Esophagus squamous epithelium (tissue), 4 donors: ENCODE measurements at regions not wholly inside any gene's neighbourhood (a gene's known extent, or its start where the extent isn't known, plus 50 kb on each side); places are given as distances from the start of the nearest gene placed in this dataset.

Source experiments
- CTCF ChIP-seq, 6 experiments: fragments of 450-650 bp in 4 of 6; fragments of 200-600 bp in 2 of 6; sonication (generic) in 2 of 6; IDR thresholded peaks; one replicate each; pipeline ENCODE4 v1.5.1; 2016 to 2019; ENCODE audit warnings: antibody characterized with exemption in 6 of 6, mild to moderate bottlenecking in 4 of 6, moderate library complexity in 4 of 6
- POLR2A ChIP-seq, 4 donors: fragments of 450-650 bp; IDR thresholded peaks; one replicate each; pipeline ENCODE4 v1.6.1; 2017; ENCODE audit warnings: antibody characterized with exemption in 4 of 4, mild to moderate bottlenecking in 4 of 4, moderate library complexity in 3 of 4

GRCh38 chr10:131675104-131675503 is 225.7 kb upstream of the PPP2R2D start:
- TF ChIP-seq CTCF (IDR thresholded peaks at IDR 0.05) = no peak
- no peak for TF ChIP-seq POLR2A (IDR thresholded peaks at IDR 0.05)
